GM19468 (cell line): ENCODE measurements at regions not wholly inside any gene's neighbourhood (a gene's known extent, or its start where the extent isn't known, plus 50 kb on each side); places are given as distances from the start of the nearest gene placed in this dataset.
"Not testable (repeated sequence)": the region's sequence is repeated elsewhere in the genome, so short reads cannot be mapped to it uniquely, and the experiment has no call there.

Experiments used
- ATAC-seq: cut with Tn5 transposase; IDR thresholded peaks from one replicate; pipeline ENCODE4 v1.9.1; 2021; ENCODE audit warnings: mild to moderate bottlenecking, moderate library complexity, moderate number of reproducible peaks; ENCODE audit not compliant: unreplicated experiment; ENCODE audit errors: extremely low read depth

GRCh38 chrX:95949588-95949987, 735.1 kb upstream of the DIAPH2 start:
- no peak for ATAC-seq

DNA sequence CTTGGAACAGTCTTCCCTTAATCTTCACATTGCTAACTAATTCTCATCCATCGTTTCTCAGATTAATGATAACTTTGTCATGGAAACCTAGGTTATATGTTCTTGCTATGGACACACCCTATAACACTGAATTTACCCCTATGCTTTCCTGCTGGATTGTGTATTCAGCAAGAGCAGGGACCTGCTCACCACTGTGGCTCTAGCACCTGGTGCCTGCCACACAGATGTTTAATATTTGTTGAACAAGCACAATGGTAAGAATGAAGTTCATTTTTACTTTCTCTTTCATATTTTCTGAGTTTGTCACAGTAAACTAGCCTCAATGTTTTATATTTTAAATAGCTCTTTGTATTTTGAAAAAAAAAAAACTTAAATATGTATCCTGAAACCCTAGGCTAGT, 734.0 kb upstream of the DIAPH2 start:
- ATAC-seq = no peak

GRCh38 chrX:95953564-95953963, 731.1 kb upstream of the DIAPH2 start:
- ATAC-seq = no peak

DNA sequence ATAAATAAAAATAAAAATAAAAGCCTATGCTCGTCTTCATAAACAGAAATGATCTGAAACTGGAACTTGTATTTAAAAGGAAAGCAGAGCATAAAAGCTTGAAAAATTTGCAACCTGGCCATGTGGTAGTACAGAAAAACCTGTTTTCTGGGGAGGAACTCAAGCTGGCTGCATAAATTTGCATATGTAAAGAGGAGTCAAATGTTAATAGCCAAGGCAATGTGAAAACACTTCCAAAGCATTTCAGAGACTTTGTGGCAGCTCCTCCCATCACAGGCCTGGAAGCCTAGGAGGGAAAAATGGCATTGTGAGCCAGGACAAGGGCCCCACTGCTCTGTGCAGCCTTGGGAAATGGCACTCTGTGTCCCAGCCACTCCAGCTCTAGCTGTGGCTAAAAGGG, 727.9 kb upstream of the DIAPH2 start:
- no peak for ATAC-seq

- not testable (repeated sequence) for ATAC-seq
Measured at GRCh38 chrX:95973456-95974095, 711.1 kb upstream of the DIAPH2 start.

GRCh38 chrX:95974096-95974470, 710.6 kb upstream of the DIAPH2 start:
- ATAC-seq = no peak

- ATAC-seq = no peak
Measured at GRCh38 chrX:95974890-95975289, 709.8 kb upstream of the DIAPH2 start.

GRCh38 chrX:95995583-95995982, 689.1 kb upstream of the DIAPH2 start:
- ATAC-seq = no peak

GRCh38 chrX:95996294-95996693, 688.3 kb upstream of the DIAPH2 start:
- no peak for ATAC-seq

DNA sequence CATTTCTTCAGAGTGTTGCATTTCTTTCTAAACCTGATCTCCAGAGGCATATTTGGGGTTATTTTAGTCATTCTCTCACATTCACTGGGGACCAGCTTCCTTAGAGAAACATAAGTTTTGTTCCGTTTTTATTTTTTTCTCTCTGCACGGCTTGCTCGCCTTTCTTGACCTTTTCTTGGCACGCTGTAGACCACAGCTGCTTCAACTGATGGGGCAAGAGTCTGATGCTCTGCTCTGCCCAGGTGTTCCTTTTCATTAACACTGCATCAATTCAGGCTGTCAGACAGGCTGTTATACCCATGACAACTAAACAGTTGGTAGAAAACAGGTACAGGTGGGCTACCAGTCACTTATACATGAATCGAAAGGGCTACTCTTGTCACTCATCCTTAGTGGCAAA, 682.2 kb upstream of the DIAPH2 start:
- ATAC-seq = no peak

GRCh38 chrX:96004386-96004785, 680.3 kb upstream of the DIAPH2 start:
- no peak for ATAC-seq

DNA sequence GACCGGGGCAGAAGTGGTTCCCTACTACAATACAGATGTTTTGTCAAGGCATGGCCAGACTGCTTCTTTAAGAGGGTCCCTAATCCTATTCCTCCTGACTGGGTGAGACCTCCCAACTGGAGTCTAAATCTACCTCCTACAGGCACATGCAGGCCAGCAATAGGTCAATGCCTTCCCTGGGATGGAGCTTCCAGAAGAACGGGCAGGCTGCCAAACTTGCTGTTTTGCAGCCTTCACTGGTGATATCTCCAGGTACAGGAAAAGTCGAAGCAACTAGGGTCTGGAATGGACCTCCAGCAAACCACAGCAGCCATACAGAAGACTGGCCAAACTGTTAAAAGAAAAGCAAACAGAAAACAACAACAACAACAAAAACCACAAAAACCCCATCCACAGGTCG, 678.4 kb upstream of the DIAPH2 start:
- ATAC-seq = no peak

GRCh38 chrX:96027407-96027806, 657.2 kb upstream of the DIAPH2 start:
- no peak for ATAC-seq

GRCh38 chrX:96052078-96052477, 632.6 kb upstream of the DIAPH2 start:
- ATAC-seq = no peak

GRCh38 chrX:96081891-96082290, 602.8 kb upstream of the DIAPH2 start:
- no peak for ATAC-seq

DNA sequence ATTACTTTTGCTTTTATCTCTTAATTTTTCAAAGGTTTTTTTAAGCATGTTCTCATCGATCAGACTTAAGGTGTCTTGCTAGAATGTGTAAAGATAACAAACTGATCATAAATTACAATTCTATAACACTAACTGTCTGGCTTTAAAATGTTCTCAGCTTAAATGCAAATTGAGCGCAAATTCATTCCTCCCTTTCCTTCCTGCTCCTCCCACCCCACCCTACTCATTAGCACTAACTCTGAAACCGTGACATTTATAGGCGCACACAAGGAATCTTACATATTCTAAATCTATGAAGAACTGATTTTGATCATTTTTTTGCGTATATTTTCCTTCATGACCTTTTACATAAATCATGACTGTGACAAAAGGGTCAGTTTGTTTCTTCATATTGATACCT, 590.0 kb upstream of the DIAPH2 start:
- ATAC-seq = no peak

- ATAC-seq = no peak
Measured at GRCh38 chrX:96098471-96098870, 586.2 kb upstream of the DIAPH2 start.

DNA sequence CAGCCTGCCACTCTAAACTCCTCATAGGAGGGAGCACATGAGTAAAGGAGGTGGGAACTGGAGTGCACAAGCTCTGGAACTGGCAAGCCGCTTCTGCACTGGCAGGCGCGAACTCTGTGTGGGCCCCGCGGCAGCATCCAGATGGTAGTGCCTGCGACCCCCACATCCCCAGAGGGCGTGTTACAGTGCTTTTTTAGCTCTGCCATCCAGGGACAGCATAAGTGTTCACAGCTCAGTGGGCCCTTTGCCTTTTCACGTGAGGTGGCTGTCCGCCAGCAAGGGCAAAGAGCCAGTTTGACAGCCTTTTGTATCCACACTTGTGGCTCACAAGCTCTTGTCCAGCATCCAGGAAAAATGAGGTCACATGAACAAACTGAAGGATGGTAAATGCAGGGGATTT, 581.6 kb upstream of the DIAPH2 start:
- no peak for ATAC-seq

DNA sequence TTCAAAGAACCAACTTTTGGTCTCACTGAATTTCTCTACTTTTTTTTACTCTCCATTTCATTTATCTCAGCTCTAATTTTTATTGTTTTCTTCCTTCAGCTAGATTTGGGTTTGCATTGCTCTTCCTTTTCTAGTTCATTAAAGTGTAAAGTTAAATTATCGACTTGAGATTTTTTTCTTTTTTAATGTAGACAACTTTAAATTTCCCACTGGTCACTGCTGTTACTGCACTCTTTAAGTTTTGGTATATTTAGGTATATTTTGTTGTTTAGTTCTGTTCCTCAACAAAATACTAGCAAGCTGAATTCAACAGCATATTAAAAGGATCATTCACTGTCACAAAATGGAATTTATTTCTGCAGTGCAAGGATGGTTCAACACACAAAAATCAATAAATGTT, 572.0 kb upstream of the DIAPH2 start:
- no peak for ATAC-seq

- ATAC-seq = no peak
Measured at GRCh38 chrX:96126182-96126581, 558.5 kb upstream of the DIAPH2 start.

DNA sequence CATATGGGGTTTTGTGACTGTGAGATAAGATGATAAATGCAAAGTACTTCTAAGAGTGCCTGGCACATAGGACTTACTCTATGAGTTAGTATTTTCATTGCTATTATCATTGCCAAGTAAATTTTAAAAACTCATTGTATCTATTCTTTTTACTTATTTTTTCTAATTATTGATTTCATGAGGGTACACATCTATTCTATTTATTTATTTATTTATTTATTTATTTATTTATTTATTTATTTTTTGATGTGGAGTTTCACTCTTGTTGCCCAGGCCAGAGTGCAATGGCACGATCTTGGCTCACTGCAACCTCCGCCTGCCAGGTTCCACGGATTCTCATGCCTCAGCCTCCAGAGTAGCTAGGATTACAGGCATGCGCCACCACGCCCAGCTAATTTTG, 556.6 kb upstream of the DIAPH2 start:
- not testable (repeated sequence) for ATAC-seq

DNA sequence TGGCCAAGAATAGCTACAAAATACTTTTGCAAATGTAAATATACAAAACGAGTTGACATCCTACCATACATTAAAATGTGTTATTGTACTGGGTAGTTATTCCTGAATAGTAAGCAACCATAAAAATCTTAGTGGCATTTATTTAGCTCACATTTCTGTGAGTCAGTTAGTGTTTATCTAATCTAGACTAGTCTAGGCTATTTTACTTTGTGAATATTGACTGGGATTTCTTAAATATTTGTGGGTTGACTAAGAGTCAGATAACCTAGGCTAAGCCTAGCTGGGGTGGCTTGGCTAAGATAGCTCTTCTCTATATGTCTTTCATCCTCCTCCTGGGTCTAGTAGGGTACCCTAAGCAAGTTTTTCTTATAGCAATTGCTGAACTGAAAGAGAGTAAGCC, 543.8 kb upstream of the DIAPH2 start:
- ATAC-seq = no peak

- ATAC-seq = no peak
Measured at GRCh38 chrX:96147681-96148080, 537.0 kb upstream of the DIAPH2 start.
